K562 (cell line): ENCODE measurements at regions not wholly inside any gene's neighbourhood (a gene's known extent, or its start where the extent isn't known, plus 50 kb on each side); places are given as distances from the start of the nearest gene placed in this dataset.

Experiments
- ATAC-seq: fragments of 200-7000 bp; cut with Tn5 transposase; 3 replicates; pipeline ENCODE4 v1.9.1; 2020; ENCODE audit warnings: moderate library complexity
- BruUV-seq: library from RNA; stranded (reverse); fragments of 400-500 nt; replicated peaks from 2 replicates; lab custom pipeline; 2021; lab: Mats Ljungman, UMichigan
- CTCF ChIA-PET: fragments of 300-600 bp; formaldehyde crosslinking; extraction: SDS; loops from one replicate; lab custom pipeline; 2021; ENCODE audit warnings: low intra/inter-chr PET ratio; lab: Yijun Ruan, JAX
- POLR2A ChIA-PET: fragments of 300-600, 350-650 bp; sonication (Branson Sonifier 250); formaldehyde crosslinking; extraction: SDS; loops from one replicate; lab custom pipeline; 2021; ENCODE audit warnings: antibody characterized with exemption, inconsistent platforms; lab: Yijun Ruan, JAX
- DNase-seq, 4 experiments: peaks; one replicate each; pipeline versions ENCODE4 v3.0.0 to v3.0.0-alpha.2; 2011 to 2018; ENCODE audit warnings: low spot score in 3 of 4, mixed read lengths in 3 of 4; ENCODE audit errors: extremely low read depth in 1 of 4
- FAIRE-seq: peaks from 2 replicates; lab custom pipeline; 2011; peaks lifted over from hg19 to GRCh38; lab: Jason Lieb, UNC
- H2AFZ ChIP-seq: 2 replicates; pipeline ENCODE4 v1.6.0; 2011; ENCODE audit warnings: low read depth, low read length, control low read depth, inconsistent platforms
- H3K27ac ChIP-seq: fragments of 200-600 bp; 3 replicates; pipeline ENCODE4 v1.8.0; 2011; ENCODE audit warnings: low read depth, mild to moderate bottlenecking, control low read depth, inconsistent platforms, low read length, moderate library complexity, mixed read lengths; ENCODE audit errors: extremely low read depth
- H3K27me3 ChIP-seq, 2 experiments: fragments of 300-600 bp in 1 of 2; 2 replicates in 1 of 2; 3 replicates in 1 of 2; pipeline versions ENCODE4 v1.6.0 to v1.8.0; 2011; ENCODE audit warnings: inconsistent platforms in 2 of 2, low read length in 2 of 2, mild to moderate bottlenecking in 1 of 2, mixed read lengths in 1 of 2, moderate library complexity in 1 of 2; ENCODE audit not compliant: control insufficient read depth in 2 of 2, insufficient read depth in 2 of 2
- H3K36me3 ChIP-seq: fragments of 300-600 bp; 3 replicates; pipeline ENCODE4 v1.8.0; 2011; ENCODE audit warnings: mild to moderate bottlenecking, low read length, inconsistent platforms; ENCODE audit not compliant: control insufficient read depth, insufficient read depth
- H3K4me1 ChIP-seq, 2 experiments: fragments of 200-600 bp in 1 of 2; replicated peaks in 1 of 2; 2 replicates in 1 of 2; 3 replicates in 1 of 2; pipeline versions ENCODE4 v1.5.1 to v1.8.0; 2011; ENCODE audit warnings: inconsistent platforms in 2 of 2, low read length in 2 of 2, mild to moderate bottlenecking in 1 of 2, mixed read lengths in 1 of 2, moderate library complexity in 1 of 2; ENCODE audit not compliant: control insufficient read depth in 2 of 2, insufficient read depth in 2 of 2
- H3K4me2 ChIP-seq: 2 replicates; pipeline ENCODE4 v1.6.1; 2011; ENCODE audit warnings: low read length, control low read depth, inconsistent platforms, mixed read lengths; ENCODE audit not compliant: insufficient read depth
- H3K4me3 ChIP-seq: fragments of 200-600 bp; sonication (generic), shearing (Covaris generic); 2 replicates; pipeline ENCODE4 v1.5.1; 2016; ENCODE audit warnings: control low read depth, inconsistent platforms
- H3K79me2 ChIP-seq: fragments of 200-600 bp; 3 replicates; pipeline ENCODE4 v1.8.0; 2011; ENCODE audit warnings: low read length, inconsistent platforms; ENCODE audit not compliant: control insufficient read depth, insufficient read depth
- H3K9ac ChIP-seq, 2 experiments: 2 replicates each; pipeline versions ENCODE4 v1.6.0 to v1.6.1; 2011; ENCODE audit warnings: low read depth in 2 of 2, low read length in 2 of 2, control low read depth in 1 of 2, inconsistent platforms in 1 of 2, mild to moderate bottlenecking in 1 of 2, mixed read lengths in 1 of 2; ENCODE audit not compliant: insufficient read depth in 1 of 2
- H3K9me1 ChIP-seq: one replicate; pipeline ENCODE4 v1.6.0; 2011; ENCODE audit warnings: inconsistent platforms, mild to moderate bottlenecking, low read length, moderate library complexity; ENCODE audit not compliant: control insufficient read depth, insufficient read depth
- H3K9me3 ChIP-seq: replicated peaks from 2 replicates; pipeline ENCODE4 v1.5.1; 2011; ENCODE audit warnings: low read depth, low read length, inconsistent platforms; ENCODE audit not compliant: control insufficient read depth, insufficient read depth
- H4K20me1 ChIP-seq: replicated peaks from 2 replicates; pipeline ENCODE4 v1.6.1; 2011; ENCODE audit warnings: low read length, inconsistent platforms, mixed read lengths; ENCODE audit not compliant: control insufficient read depth, insufficient read depth
- ARID1B ChIP-seq: fragments of 450-650 bp; IDR thresholded peaks from 2 replicates; pipeline ENCODE4 v1.6.1; 2016; ENCODE audit warnings: antibody characterized with exemption, mild to moderate bottlenecking, inconsistent platforms
- BCLAF1 ChIP-seq, 2 experiments: fragments of 450-650 bp in 1 of 2; IDR thresholded peaks; 2 replicates each; pipeline ENCODE4 v1.6.1; 2011 to 2017; ENCODE audit warnings: low read depth in 2 of 2, antibody characterized with exemption in 1 of 2, borderline replicate concordance in 1 of 2, low read length in 1 of 2, mild to moderate bottlenecking in 1 of 2, mixed read lengths in 1 of 2; ENCODE audit not compliant: control insufficient read depth in 1 of 2
- CREB1 ChIP-seq, 2 experiments: sonication (generic) in 1 of 2; formaldehyde crosslinking in 1 of 2; IDR thresholded peaks; 2 replicates each; pipeline versions ENCODE4 v1.6.1 to v1.8.0; 2012 to 2022; ENCODE audit warnings: inconsistent platforms in 1 of 2, mild to moderate bottlenecking in 1 of 2, missing genetic modification reagents in 1 of 2, moderate library complexity in 1 of 2
- HDAC1 ChIP-seq, 2 experiments: fragments of 450-650 bp; IDR thresholded peaks; 2 replicates each; pipeline ENCODE4 v1.6.1; 2016 to 2017; ENCODE audit warnings: inconsistent platforms in 1 of 2, mild to moderate bottlenecking in 1 of 2, moderate library complexity in 1 of 2
- HMG20A ChIP-seq: fragments of 450-650 bp; formaldehyde crosslinking; conservative IDR thresholded peaks from 2 replicates; pipeline ENCODE4 v1.4.0; 2020; ENCODE audit warnings: mild to moderate bottlenecking, mixed read lengths
- POLR2G ChIP-seq: fragments of 200-400 bp; formaldehyde crosslinking; IDR thresholded peaks from 2 replicates; pipeline ENCODE4 v1.6.1; 2017; ENCODE audit warnings: low read depth, mild to moderate bottlenecking, antibody characterized with exemption, low read length, moderate library complexity
- SIN3B ChIP-seq: fragments of 450-650 bp; IDR thresholded peaks from 2 replicates; pipeline ENCODE4 v1.6.1; 2017; ENCODE audit warnings: low read depth, mild to moderate bottlenecking, moderate library complexity
- ZBTB49 ChIP-seq: sonication (generic); formaldehyde crosslinking; IDR thresholded peaks from 2 replicates; pipeline ENCODE4 v1.8.0; 2022; ENCODE audit warnings: missing genetic modification reagents, mild to moderate bottlenecking, borderline replicate concordance
- ZNF75A ChIP-seq: fragments of 450-650 bp; formaldehyde crosslinking; IDR thresholded peaks from 2 replicates; pipeline ENCODE4 v1.4.0; 2020; ENCODE audit warnings: mild to moderate bottlenecking
- WGBS: fragments of 100-300 bp; shearing (Covaris generic); methylation state at CpG from one replicate; pipeline ENCODE4 v1.1.6; 2016; ENCODE audit warnings: low coverage, mixed read lengths; ENCODE audit not compliant: insufficient coverage; ENCODE audit errors: missing lambda C conversion rate; 5-methylcytosine and 5-hydroxymethylcytosine counted together
- in situ Hi-C: fragments of 300-500 bp; cut with MboI; formaldehyde crosslinking; loops from 4 replicates; pipeline ENCODE4 v1.15.0; 2018; ENCODE audit warnings: inconsistent platforms, mixed read lengths
- intact Hi-C: fragments of 100-400 bp; cut with micrococcal nuclease; formaldehyde crosslinking; loops from 2 replicates; pipeline ENCODE4 v1.14.2; 2022
- TF ChIP-seq, protein P1 (sequence below): sonication (generic); formaldehyde crosslinking; IDR thresholded peaks from 2 replicates; pipeline ENCODE4 v1.8.1; 2023; ENCODE audit warnings: missing genetic modification reagents, mild to moderate bottlenecking, borderline replicate concordance

DNA sequence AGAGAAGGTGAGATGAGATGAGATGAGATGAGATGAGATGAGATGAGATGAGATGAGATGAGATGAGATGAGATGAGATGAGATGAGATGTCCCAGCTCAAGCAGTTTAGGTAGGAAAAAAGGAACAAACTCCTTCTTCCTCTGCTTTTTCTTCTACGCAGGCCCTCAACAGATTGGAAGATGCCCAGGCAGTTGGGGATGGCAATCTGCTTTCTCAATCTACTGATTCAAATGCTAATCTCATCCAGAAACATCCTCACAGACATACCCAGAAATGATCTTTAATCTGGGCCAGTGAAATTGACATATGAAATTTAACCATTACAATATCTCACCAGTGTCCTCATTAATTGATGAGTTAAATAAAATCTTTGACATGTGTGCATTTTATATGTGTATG is 370.3 kb upstream of the SLC7A11 start:
- H3K27me3 ChIP-seq: peaks cover 0 to 2% of the 10 kb centered on the region in 2 experiments; a peak in 2 of 5 replicates
- WGBS: 0% methylated on average over 1 of the region's 1 CpG
- H3K4me2 ChIP-seq: no peak overlapping the region
- H3K36me3 ChIP-seq: no peaks in the 10 kb centered on the region
- no peak for TF ChIP-seq SIN3B
- TF ChIP-seq ZNF75A (CRISPR knock-in tag): no peak
- TF ChIP-seq ARID1B: no peak
- TF ChIP-seq POLR2G: no peak
- no peak for TF ChIP-seq HDAC1 (IDR thresholded peaks at IDR 0.05)
- TF ChIP-seq ZBTB49 (CRISPR knock-in tag): no peak
- TF ChIP-seq, protein P1, sequence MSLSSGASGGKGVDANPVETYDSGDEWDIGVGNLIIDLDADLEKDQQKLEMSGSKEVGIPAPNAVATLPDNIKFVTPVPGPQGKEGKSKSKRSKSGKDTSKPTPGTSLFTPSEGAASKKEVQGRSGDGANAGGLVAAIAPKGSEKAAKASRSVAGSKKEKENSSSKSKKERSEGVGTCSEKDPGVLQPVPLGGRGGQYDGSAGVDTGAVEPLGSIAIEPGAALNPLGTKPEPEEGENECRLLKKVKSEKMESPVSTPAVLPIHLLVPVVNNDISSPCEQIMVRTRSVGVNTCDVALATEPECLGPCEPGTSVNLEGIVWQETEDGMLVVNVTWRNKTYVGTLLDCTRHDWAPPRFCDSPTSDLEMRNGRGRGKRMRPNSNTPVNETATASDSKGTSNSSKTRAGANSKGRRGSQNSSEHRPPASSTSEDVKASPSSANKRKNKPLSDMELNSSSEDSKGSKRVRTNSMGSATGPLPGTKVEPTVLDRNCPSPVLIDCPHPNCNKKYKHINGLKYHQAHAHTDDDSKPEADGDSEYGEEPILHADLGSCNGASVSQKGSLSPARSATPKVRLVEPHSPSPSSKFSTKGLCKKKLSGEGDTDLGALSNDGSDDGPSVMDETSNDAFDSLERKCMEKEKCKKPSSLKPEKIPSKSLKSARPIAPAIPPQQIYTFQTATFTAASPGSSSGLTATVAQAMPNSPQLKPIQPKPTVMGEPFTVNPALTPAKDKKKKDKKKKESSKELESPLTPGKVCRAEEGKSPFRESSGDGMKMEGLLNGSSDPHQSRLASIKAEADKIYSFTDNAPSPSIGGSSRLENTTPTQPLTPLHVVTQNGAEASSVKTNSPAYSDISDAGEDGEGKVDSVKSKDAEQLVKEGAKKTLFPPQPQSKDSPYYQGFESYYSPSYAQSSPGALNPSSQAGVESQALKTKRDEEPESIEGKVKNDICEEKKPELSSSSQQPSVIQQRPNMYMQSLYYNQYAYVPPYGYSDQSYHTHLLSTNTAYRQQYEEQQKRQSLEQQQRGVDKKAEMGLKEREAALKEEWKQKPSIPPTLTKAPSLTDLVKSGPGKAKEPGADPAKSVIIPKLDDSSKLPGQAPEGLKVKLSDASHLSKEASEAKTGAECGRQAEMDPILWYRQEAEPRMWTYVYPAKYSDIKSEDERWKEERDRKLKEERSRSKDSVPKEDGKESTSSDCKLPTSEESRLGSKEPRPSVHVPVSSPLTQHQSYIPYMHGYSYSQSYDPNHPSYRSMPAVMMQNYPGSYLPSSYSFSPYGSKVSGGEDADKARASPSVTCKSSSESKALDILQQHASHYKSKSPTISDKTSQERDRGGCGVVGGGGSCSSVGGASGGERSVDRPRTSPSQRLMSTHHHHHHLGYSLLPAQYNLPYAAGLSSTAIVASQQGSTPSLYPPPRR (CRISPR knock-in tag): no peak
- TF ChIP-seq CREB1 (IDR thresholded peaks at IDR 0.05): no peak
- no peak for TF ChIP-seq CREB1 (CRISPR knock-in tag; IDR thresholded peaks at IDR 0.05)
- TF ChIP-seq HMG20A (CRISPR knock-in tag): no peak
- no peak for TF ChIP-seq BCLAF1 (IDR thresholded peaks at IDR 0.05; ENCODE audit: borderline replicate concordance in 1 of 2, control insufficient read depth in 1 of 2, low read depth in 2 of 2, low read length in 1 of 2)
- H3K4me3 ChIP-seq: no peak overlapping the region
- no TSS peak for BruUV-seq
- H3K27ac ChIP-seq: no peak overlapping the region
- no peak for DNase-seq
- no peak for ATAC-seq
- no peaks in the 10 kb centered on the region for H4K20me1 ChIP-seq
- H3K79me2 ChIP-seq: no peaks in the 10 kb centered on the region
- intact Hi-C loops (no loop called here), in situ Hi-C loops (no loop called here)
- no peak overlapping the region for H2AFZ ChIP-seq
- CTCF ChIA-PET: no interaction called here
- no peak for FAIRE-seq
- POLR2A ChIA-PET: interaction anchor here (0.7 kb wide), 1 partner anchor 59 kb away, joined by 3 read pairs; no protein-coding TSS in a partner anchor
- no peaks in the 10 kb centered on the region for H3K9me1 ChIP-seq
- no peaks in the 10 kb centered on the region for H3K9me3 ChIP-seq
- H3K9ac ChIP-seq: no peak overlapping the region
- no peaks in the 10 kb centered on the region for H3K4me1 ChIP-seq
